ENCODE measurements at regions not wholly inside any gene's neighbourhood (a gene's known extent, or its start where the extent isn't known, plus 50 kb on each side); places are given as distances from the start of the nearest gene placed in this dataset.

- H3K4me1 ChIP-seq (ENCODE audit: control insufficient read depth, insufficient read depth, low read length) = no peaks in the 10 kb centered on the region
- no peaks in the 10 kb centered on the region; the same call in 2 of the 3 replicates for H3K9me3 ChIP-seq (replicated peaks; ENCODE audit: control insufficient read depth, insufficient read depth, low read length)
- no peak for DNase-seq (ENCODE audit: low read depth, low spot score)
- ChIA-PET POLR2A (no interaction called here), CTCF (no interaction called here), SMC1A (ENCODE audit: uncharacterized antibody, unreplicated experiment) (no interaction called here), RAD21 (ENCODE audit: unreplicated experiment) (no interaction called here)
- TF ChIP-seq BMI1 (IDR thresholded peaks at IDR 0.05; ENCODE audit: borderline replicate concordance) (no peak), RCOR1 (conservative IDR thresholded peaks at IDR 0.05; ENCODE audit: low read depth, low read length) (no peak), CBFB (IDR thresholded peaks at IDR 0.05; ENCODE audit: low read depth) (no peak), ZNF274 (IDR thresholded peaks at IDR 0.05; ENCODE audit: insufficient read depth, insufficient read length) (no peak), CREB1 (IDR thresholded peaks at IDR 0.05; ENCODE audit: low read depth) (no peak), SMAD5 (IDR thresholded peaks at IDR 0.05; ENCODE audit: low read depth) (no peak)
- no peak overlapping the region for H3K9ac ChIP-seq (ENCODE audit: control insufficient read depth, insufficient read depth, low read length)
- H3K27ac ChIP-seq (ENCODE audit: control insufficient read depth, insufficient read depth) = no peak overlapping the region
- 23% methylated on average over 2 of the region's 2 CpGs for WGBS (ENCODE audit: insufficient coverage, insufficient replicate concordance, low lambda C conversion rate, missing lambda C conversion rate)
- H4K20me1 ChIP-seq (ENCODE audit: control insufficient read depth, insufficient read depth) = no peaks in the 10 kb centered on the region
- H3K27me3 ChIP-seq (replicated peaks in 1 of 2; ENCODE audit: control insufficient read depth in 2 of 2, insufficient read depth in 2 of 2, low read length in 1 of 2) = peaks cover 0 to 2% of the 10 kb centered on the region in 2 experiments; a peak in 1 of 4 replicates
- ATAC-seq = no peak
- H3K79me2 ChIP-seq (ENCODE audit: control insufficient read depth, insufficient read depth, low read length) = no peaks in the 10 kb centered on the region
- H3K4me3 ChIP-seq = no peak overlapping the region
- no peak overlapping the region for H2AFZ ChIP-seq (ENCODE audit: control insufficient read depth, low read depth, low read length)
- BruUV-seq (replicated peaks) = no TSS peak
- no peaks in the 10 kb centered on the region for H3K36me3 ChIP-seq (ENCODE audit: control insufficient read depth in 2 of 2, insufficient read depth in 2 of 2, low read length in 1 of 2)
- FAIRE-seq = no peak
- no peak overlapping the region for H3K4me2 ChIP-seq (ENCODE audit: control insufficient read depth, insufficient read depth)
- intact Hi-C loops (cut with micrococcal nuclease; ENCODE audit: unreplicated experiment) (no loop called here), in situ Hi-C loops (cut with MboI) (no loop called here)
These were observed 193.6 kb upstream of the FOXQ1 start for GRCh38 chr6:1118287-1118647.

GRCh38 chr6:1117530-1118286, 194.2 kb upstream of the FOXQ1 start:
- Histone ChIP-seq H3K27me3 (replicated peaks in 1 of 2; ENCODE audit: control insufficient read depth in 2 of 2, insufficient read depth in 2 of 2, low read length in 1 of 2) (peaks cover 0 to 2% of the 10 kb centered on the region in 2 experiments; a peak in 1 of 4 replicates), H3K9ac (ENCODE audit: control insufficient read depth, insufficient read depth, low read length) (no peak overlapping the region), H3K4me2 (ENCODE audit: control insufficient read depth, insufficient read depth) (no peak overlapping the region), H3K36me3 (ENCODE audit: control insufficient read depth in 2 of 2, insufficient read depth in 2 of 2, low read length in 1 of 2) (no peaks in the 10 kb centered on the region), H3K9me3 (replicated peaks; ENCODE audit: control insufficient read depth, insufficient read depth, low read length) (no peaks in the 10 kb centered on the region; the same call in 2 of the 3 replicates), H3K79me2 (ENCODE audit: control insufficient read depth, insufficient read depth, low read length) (no peaks in the 10 kb centered on the region), H3K4me1 (ENCODE audit: control insufficient read depth, insufficient read depth, low read length) (no peaks in the 10 kb centered on the region), H3K27ac (ENCODE audit: control insufficient read depth, insufficient read depth) (no peak overlapping the region), H4K20me1 (ENCODE audit: control insufficient read depth, insufficient read depth) (no peaks in the 10 kb centered on the region), H3K4me3 (no peak overlapping the region), H2AFZ (ENCODE audit: control insufficient read depth, low read depth, low read length) (no peak overlapping the region)
- no peak for ATAC-seq
- intact Hi-C loops (cut with micrococcal nuclease; ENCODE audit: unreplicated experiment) (no loop called here), in situ Hi-C loops (cut with MboI) (no loop called here)
- SMC1A ChIA-PET (ENCODE audit: uncharacterized antibody, unreplicated experiment) = no interaction called here
- CTCF ChIA-PET = no interaction called here
- no peak for FAIRE-seq
- POLR2A ChIA-PET = no interaction called here
- no peak for DNase-seq (ENCODE audit: low read depth, low spot score)
- RAD21 ChIA-PET (ENCODE audit: unreplicated experiment) = no interaction called here
- no TSS peak for BruUV-seq (replicated peaks)
- 13% methylated on average over 6 of the region's 6 CpGs for WGBS (ENCODE audit: insufficient coverage, insufficient replicate concordance, low lambda C conversion rate, missing lambda C conversion rate)
- TF ChIP-seq ZBTB11 (CRISPR knock-in tag; IDR thresholded peaks at IDR 0.05) = no peak
- no peak for TF ChIP-seq IKZF1 (conservative IDR thresholded peaks at IDR 0.05)
- TF ChIP-seq RELA (IDR thresholded peaks at IDR 0.05; ENCODE audit: borderline replicate concordance, partially characterized antibody) = no peak
- TF ChIP-seq SREBF1 (IDR thresholded peaks at IDR 0.05; ENCODE audit: low read length) = no peak
- no peak for TF ChIP-seq CBFB (IDR thresholded peaks at IDR 0.05; ENCODE audit: low read depth)
- no peak for TF ChIP-seq ZBTB40 (IDR thresholded peaks at IDR 0.05; ENCODE audit: borderline replicate concordance)

Data from GM12878 (cell line).